Adipocyte (in vitro differentiated cells): ENCODE measurements at regions not wholly inside any gene's neighbourhood (a gene's known extent, or its start where the extent isn't known, plus 50 kb on each side); places are given as distances from the start of the nearest gene placed in this dataset.

Source experiments
- DNase-seq: peaks from one replicate; pipeline ENCODE4 v3.0.0-alpha.2; 2015; ENCODE audit warnings: low read depth
- H3K27me3 ChIP-seq: replicated peaks from 2 replicates; pipeline ENCODE4 v1.7.0; 2013; ENCODE audit warnings: mild to moderate bottlenecking, low read length, moderate library complexity; ENCODE audit not compliant: control insufficient read depth, insufficient read depth
- H3K36me3 ChIP-seq: 2 replicates; pipeline ENCODE4 v1.7.0; 2013; ENCODE audit warnings: low read length, mild to moderate bottlenecking, moderate library complexity; ENCODE audit not compliant: control insufficient read depth, insufficient read depth, severe bottlenecking
- H3K4me1 ChIP-seq: 2 replicates; pipeline ENCODE4 v1.7.0; 2013; ENCODE audit warnings: mild to moderate bottlenecking, low read length, moderate library complexity; ENCODE audit not compliant: control insufficient read depth, insufficient read depth
- H3K4me3 ChIP-seq: 2 replicates; pipeline ENCODE4 v1.7.0; 2013; ENCODE audit warnings: mild to moderate bottlenecking, low read length, moderate library complexity
- H3K9ac ChIP-seq: 2 replicates; pipeline ENCODE4 v1.7.0; 2013; ENCODE audit warnings: mild to moderate bottlenecking, low read length, moderate library complexity
- H3K9me3 ChIP-seq: 2 replicates; pipeline ENCODE4 v1.7.0; 2013; ENCODE audit warnings: mild to moderate bottlenecking, low read length, moderate library complexity; ENCODE audit not compliant: control insufficient read depth

GRCh38 chr17:34850964-34851363 lies 110.3 kb downstream of the CCT6B start:
- DNase-seq, result no peak
- H3K9ac ChIP-seq, result no peak overlapping the region
- peaks cover 12% of the 10 kb centered on the region for H3K4me1 ChIP-seq
- peaks cover 6% of the 10 kb centered on the region for H3K27me3 ChIP-seq
- no peaks in the 10 kb centered on the region for H3K36me3 ChIP-seq
- H3K9me3 ChIP-seq, result no peaks in the 10 kb centered on the region
- no peak overlapping the region for H3K4me3 ChIP-seq

- H3K36me3 ChIP-seq, result no peaks in the 10 kb centered on the region
- H3K9ac ChIP-seq, result no peak overlapping the region
- peaks cover 6% of the 10 kb centered on the region for H3K27me3 ChIP-seq
- no peaks in the 10 kb centered on the region for H3K9me3 ChIP-seq
- DNase-seq, result peak; percentile 14
- peaks cover 12% of the 10 kb centered on the region for H3K4me1 ChIP-seq
- no peak overlapping the region for H3K4me3 ChIP-seq
These were observed 111.2 kb downstream of the CCT6B start for GRCh38 chr17:34850023-34850422.

- H3K4me1 ChIP-seq, result peaks cover 12% of the 10 kb centered on the region
- no peak overlapping the region for H3K9ac ChIP-seq
- no peaks in the 10 kb centered on the region for H3K36me3 ChIP-seq
- DNase-seq, result no peak
- H3K27me3 ChIP-seq, result peaks cover 6% of the 10 kb centered on the region
- H3K4me3 ChIP-seq, result no peak overlapping the region
- H3K9me3 ChIP-seq, result peaks cover 7% of the 10 kb centered on the region
These were observed 113.3 kb downstream of the CCT6B start for GRCh38 chr17:34847938-34848337.

- H3K36me3 ChIP-seq, result no peaks in the 10 kb centered on the region
- no peak overlapping the region for H3K9ac ChIP-seq
- DNase-seq, result no peak
- peaks cover 7% of the 10 kb centered on the region for H3K9me3 ChIP-seq
- no peak overlapping the region for H3K4me3 ChIP-seq
- H3K4me1 ChIP-seq, result peaks cover 7% of the 10 kb centered on the region
- peaks cover 24% of the 10 kb centered on the region for H3K27me3 ChIP-seq
These were observed 116.0 kb downstream of the CCT6B start for GRCh38 chr17:34845296-34845695.

- no peaks in the 10 kb centered on the region for H3K36me3 ChIP-seq
- peaks cover 14% of the 10 kb centered on the region for H3K9me3 ChIP-seq
- H3K27me3 ChIP-seq, result peaks cover 26% of the 10 kb centered on the region
- DNase-seq, result no peak
- H3K4me3 ChIP-seq, result no peak overlapping the region
- H3K9ac ChIP-seq, result no peak overlapping the region
- H3K4me1 ChIP-seq, result no peaks in the 10 kb centered on the region
These were observed 117.6 kb downstream of the CCT6B start for GRCh38 chr17:34843682-34844081.

- Histone ChIP-seq H3K9me3 (peaks cover 16% of the 10 kb centered on the region), H3K4me1 (no peaks in the 10 kb centered on the region), H3K4me3 (no peak overlapping the region), H3K36me3 (no peaks in the 10 kb centered on the region), H3K9ac (no peak overlapping the region), H3K27me3 (peaks cover 31% of the 10 kb centered on the region)
- no peak for DNase-seq
These were observed 119.0 kb downstream of the CCT6B start for GRCh38 chr17:34842235-34842634.

GRCh38 chr17:34841467-34841866 lies 119.8 kb downstream of the CCT6B start:
- no peak for DNase-seq
- no peaks in the 10 kb centered on the region for H3K4me1 ChIP-seq
- H3K27me3 ChIP-seq, result peaks cover 25% of the 10 kb centered on the region
- H3K9ac ChIP-seq, result no peak overlapping the region
- no peaks in the 10 kb centered on the region for H3K36me3 ChIP-seq
- H3K9me3 ChIP-seq, result peaks cover 16% of the 10 kb centered on the region
- no peak overlapping the region for H3K4me3 ChIP-seq

- H3K36me3 ChIP-seq, result no peaks in the 10 kb centered on the region
These were observed 120.5 kb downstream of the CCT6B start for GRCh38 chr17:34840750-34841149.

GRCh38 chr17:34837876-34838478 lies 123.3 kb downstream of the CCT6B start:
- no peaks in the 10 kb centered on the region for H3K4me1 ChIP-seq
- DNase-seq, result no peak
- H3K4me3 ChIP-seq, result no peak overlapping the region

More at GRCh38 chr17:34840750-34841149, 120.5 kb downstream of the CCT6B start:
- peaks cover 16% of the 10 kb centered on the region for H3K9me3 ChIP-seq
- H3K9ac ChIP-seq, result no peak overlapping the region
- H3K4me1 ChIP-seq, result no peaks in the 10 kb centered on the region
- H3K4me3 ChIP-seq, result no peak overlapping the region
- DNase-seq, result no peak
- peaks cover 25% of the 10 kb centered on the region for H3K27me3 ChIP-seq

GRCh38 chr17:34832376-34832775 lies 128.9 kb downstream of the CCT6B start:
- Histone ChIP-seq H3K36me3 (no peaks in the 10 kb centered on the region), H3K4me3 (no peak overlapping the region), H3K9ac (no peak overlapping the region), H3K4me1 (no peaks in the 10 kb centered on the region), H3K9me3 (no peaks in the 10 kb centered on the region), H3K27me3 (peaks cover 19% of the 10 kb centered on the region)
- no peak for DNase-seq

More at GRCh38 chr17:34837876-34838478, 123.3 kb downstream of the CCT6B start:
- Histone ChIP-seq H3K9me3 (peaks cover 10% of the 10 kb centered on the region), H3K9ac (no peak overlapping the region), H3K27me3 (peaks cover 25% of the 10 kb centered on the region), H3K36me3 (no peaks in the 10 kb centered on the region)

- no peak overlapping the region for H3K4me3 ChIP-seq
- H3K9ac ChIP-seq, result no peak overlapping the region
- DNase-seq, result no peak
- no peaks in the 10 kb centered on the region for H3K36me3 ChIP-seq
- H3K9me3 ChIP-seq, result no peaks in the 10 kb centered on the region
- H3K4me1 ChIP-seq, result peaks cover 5% of the 10 kb centered on the region
- peaks cover 40% of the 10 kb centered on the region for H3K27me3 ChIP-seq
These were observed 134.3 kb downstream of the CCT6B start for GRCh38 chr17:34827008-34827407.

GRCh38 chr17:34826332-34826731 lies 134.9 kb downstream of the CCT6B start:
- DNase-seq, result no peak

More at GRCh38 chr17:34826332-34826731, 134.9 kb downstream of the CCT6B start:
- Histone ChIP-seq H3K4me1 (peaks cover 5% of the 10 kb centered on the region), H3K4me3 (no peak overlapping the region), H3K9ac (no peak overlapping the region), H3K9me3 (no peaks in the 10 kb centered on the region), H3K27me3 (peaks cover 47% of the 10 kb centered on the region), H3K36me3 (no peaks in the 10 kb centered on the region)
